A549 (cell line): ENCODE measurements at regions not wholly inside any gene's neighbourhood (a gene's known extent, or its start where the extent isn't known, plus 50 kb on each side); places are given as distances from the start of the nearest gene placed in this dataset.

ENCODE experiments used
- ATAC-seq, 2 experiments: fragments of 200-7000 bp in 1 of 2; fragments of >200 bp in 1 of 2; cut with Nextera tagmentation in 1 of 2; cut with Tn5 transposase in 1 of 2; 3 replicates each; pipeline versions ENCODE4 v1.8.0 to v1.9.1; 2018 to 2020; ENCODE audit warnings: mild to moderate bottlenecking in 1 of 2, moderate library complexity in 1 of 2
- CTCF ChIA-PET: fragments of 300-600 bp; sonication (Branson Sonifier 250); formaldehyde crosslinking; extraction: SDS; loops from one replicate; lab custom pipeline; 2021; ENCODE audit warnings: antibody characterized with exemption, inconsistent platforms; lab: Yijun Ruan, JAX
- POLR2A ChIA-PET: fragments of 350-600 bp; formaldehyde crosslinking; extraction: SDS; loops from one replicate; lab custom pipeline; 2021; ENCODE audit warnings: antibody characterized with exemption, inconsistent platforms; lab: Yijun Ruan, JAX
- DNase-seq, 2 experiments: peaks; one replicate each; pipeline versions ENCODE4 v3.0.0 to v3.0.0-alpha.2; 2011 to 2016; ENCODE audit warnings: low read depth in 1 of 2, low spot score in 1 of 2
- FAIRE-seq: peaks from 2 replicates; lab custom pipeline; 2011; peaks lifted over from hg19 to GRCh38; lab: Jason Lieb, UNC
- H3K27ac ChIP-seq, 2 experiments: fragments of >200 bp; sonication (Bioruptor Twin); formaldehyde crosslinking; 3 replicates each; pipeline ENCODE4 v1.5.1; 2016 to 2017
- H3K4me1 ChIP-seq: fragments of >200 bp; sonication (Bioruptor Twin); formaldehyde crosslinking; 3 replicates; pipeline ENCODE4 v1.6.1; 2016
- H3K4me2 ChIP-seq: fragments of >200 bp; sonication (Bioruptor Twin); formaldehyde crosslinking; 3 replicates; pipeline ENCODE4 v1.6.1; 2016
- H3K4me3 ChIP-seq: fragments of >200 bp; sonication (Bioruptor Twin); formaldehyde crosslinking; 3 replicates; pipeline ENCODE4 v1.5.1; 2016
- H3K9me3 ChIP-seq: fragments of >200 bp; sonication (Bioruptor Twin); formaldehyde crosslinking; 3 replicates; pipeline ENCODE4 v1.6.1; 2016
- ATOH8 ChIP-seq: fragments of 250-450 bp; sonication (Bioruptor Pico); IDR thresholded peaks from 2 replicates; pipeline ENCODE4 v1.5.0; 2020; ENCODE audit warnings: low read depth, mild to moderate bottlenecking, moderate library complexity
- CBX2 ChIP-seq: fragments of 200-600 bp; sonication (generic); IDR thresholded peaks from 2 replicates; pipeline ENCODE4 v1.6.1; 2016; ENCODE audit warnings: low read depth, mild to moderate bottlenecking, borderline replicate concordance
- CBX8 ChIP-seq: fragments of 200-600 bp; sonication (generic); IDR thresholded peaks from 2 replicates; pipeline ENCODE4 v1.6.1; 2016
- CEBPB ChIP-seq, 2 experiments: fragments of >200 bp in 1 of 2; sonication (Bioruptor Twin) in 1 of 2; formaldehyde crosslinking in 1 of 2; IDR thresholded peaks; 2 replicates each; pipeline ENCODE4 v1.6.1; 2012 to 2016
- CHD2 ChIP-seq: fragments of 150-350 bp; IDR thresholded peaks from 2 replicates; pipeline ENCODE4 v1.6.1; 2014; ENCODE audit warnings: low read length; ENCODE audit not compliant: partially characterized antibody
- CHD4 ChIP-seq: fragments of 200-600 bp; sonication (generic); IDR thresholded peaks from 2 replicates; pipeline ENCODE4 v1.6.1; 2016; ENCODE audit warnings: antibody characterized with exemption, mild to moderate bottlenecking, borderline replicate concordance
- E2F6 ChIP-seq: IDR thresholded peaks from 2 replicates; pipeline ENCODE4 v1.6.1; 2012; ENCODE audit warnings: low read depth, borderline replicate concordance
- EHMT2 ChIP-seq: fragments of 200-600 bp; sonication (generic); IDR thresholded peaks from 2 replicates; pipeline ENCODE4 v1.6.1; 2016; ENCODE audit warnings: antibody characterized with exemption, low read depth, mild to moderate bottlenecking, moderate library complexity
- ESRRA ChIP-seq: fragments of 150-350 bp; IDR thresholded peaks from 2 replicates; pipeline ENCODE4 v1.6.1; 2014; ENCODE audit warnings: mild to moderate bottlenecking, low read length, borderline replicate concordance
- FOSL2 ChIP-seq, 2 experiments: fragments of 450-650 bp in 1 of 2; fragments of >200 bp in 1 of 2; sonication (Bioruptor Twin) in 1 of 2; formaldehyde crosslinking; IDR thresholded peaks; 2 replicates each; pipeline versions ENCODE4 v1.5.0 to v1.6.1; 2016 to 2020; ENCODE audit warnings: mild to moderate bottlenecking in 1 of 2, moderate library complexity in 1 of 2
- FOXS1 ChIP-seq: fragments of 250-450 bp; sonication (Bioruptor Pico); IDR thresholded peaks from 2 replicates; pipeline ENCODE4 v1.5.0; 2020; ENCODE audit warnings: mild to moderate bottlenecking, moderate library complexity
- HMGXB4 ChIP-seq: fragments of 250-450 bp; sonication (Bioruptor Pico); IDR thresholded peaks from 2 replicates; pipeline ENCODE4 v1.5.0; 2021; ENCODE audit warnings: mild to moderate bottlenecking, moderate library complexity, borderline replicate concordance
- HOXB13 ChIP-seq: fragments of 250-450 bp; sonication (Bioruptor Pico); IDR thresholded peaks from 2 replicates; pipeline ENCODE4 v1.5.0; 2020; ENCODE audit warnings: low read depth, mild to moderate bottlenecking, moderate library complexity
- HOXB5 ChIP-seq: fragments of 250-450 bp; sonication (Bioruptor Pico); IDR thresholded peaks from 2 replicates; pipeline ENCODE4 v1.5.0; 2020; ENCODE audit warnings: mild to moderate bottlenecking, moderate library complexity
- JUN ChIP-seq, 2 experiments: fragments of >200 bp; sonication (Bioruptor Twin); formaldehyde crosslinking; IDR thresholded peaks; 2 replicates in 1 of 2; 3 replicates in 1 of 2; pipeline ENCODE4 v1.6.1; 2016 to 2017
- JUNB ChIP-seq: fragments of >200 bp; sonication (Bioruptor Twin); formaldehyde crosslinking; IDR thresholded peaks from 2 replicates; pipeline ENCODE4 v1.6.1; 2016
- KDM5A ChIP-seq: fragments of 200-600 bp; sonication (generic); IDR thresholded peaks from 2 replicates; pipeline ENCODE4 v1.6.1; 2016; ENCODE audit warnings: antibody characterized with exemption, mild to moderate bottlenecking
- NFE2L2 ChIP-seq: fragments of 150-350 bp; conservative IDR thresholded peaks from 2 replicates; pipeline ENCODE4 v1.6.1; 2014; ENCODE audit warnings: low read length
- POLR2AphosphoS2 ChIP-seq: conservative IDR thresholded peaks from 2 replicates; pipeline ENCODE4 v1.6.1; 2012; ENCODE audit warnings: low read length, improper control_type of control experiment, inconsistent platforms
- RARB ChIP-seq: fragments of 250-450 bp; sonication (Bioruptor Pico); IDR thresholded peaks from 2 replicates; pipeline ENCODE4 v1.8.0; 2021; ENCODE audit warnings: mild to moderate bottlenecking, moderate library complexity
- RCOR1 ChIP-seq: fragments of 150-350 bp; IDR thresholded peaks from 2 replicates; pipeline ENCODE4 v1.6.1; 2014; ENCODE audit warnings: antibody characterized with exemption, low read length, low read depth
- RNF2 ChIP-seq: fragments of 200-600 bp; sonication (generic); IDR thresholded peaks from 2 replicates; pipeline ENCODE4 v1.6.1; 2016; ENCODE audit warnings: low read depth, mild to moderate bottlenecking, antibody characterized with exemption, moderate library complexity, borderline replicate concordance
- TFCP2L1 ChIP-seq: fragments of 250-450 bp; sonication (Bioruptor Pico); IDR thresholded peaks from 2 replicates; pipeline ENCODE4 v1.5.0; 2021; ENCODE audit warnings: mild to moderate bottlenecking
- TP53 ChIP-seq: fragments of 250-450 bp; sonication (Bioruptor Pico); IDR thresholded peaks from 2 replicates; pipeline ENCODE4 v1.5.0; 2021; ENCODE audit warnings: mild to moderate bottlenecking, moderate library complexity
- ZFP36 ChIP-seq: fragments of 450-650 bp; IDR thresholded peaks from 2 replicates; pipeline ENCODE4 v1.6.1; 2014; ENCODE audit warnings: borderline replicate concordance; ENCODE audit not compliant: partially characterized antibody
- ZSCAN20 ChIP-seq: fragments of 250-450 bp; sonication (Bioruptor Pico); IDR thresholded peaks from 2 replicates; pipeline ENCODE4 v1.8.0; 2022; ENCODE audit warnings: mild to moderate bottlenecking, moderate library complexity
- WGBS: methylation state at CpG from one replicate; pipeline ENCODE4 v1.1.6; 2017; ENCODE audit errors: missing lambda C conversion rate; 5-methylcytosine and 5-hydroxymethylcytosine counted together

- Histone ChIP-seq H3K4me2 (no peak overlapping the region), H3K9me3 (no peaks in the 10 kb centered on the region), H3K4me1 (no peaks in the 10 kb centered on the region)
- no peak for ATAC-seq
- no peak for FAIRE-seq
- WGBS, result 62% methylated on average over 3 of the region's 3 CpGs
- POLR2A ChIA-PET, result no interaction called here
- TF ChIP-seq ZSCAN20, result no peak
- no peak for TF ChIP-seq ESRRA
- no peak for TF ChIP-seq ZFP36
- TF ChIP-seq ATOH8 (CRISPR knock-in tag), result no peak
- no peak for TF ChIP-seq FOXS1 (CRISPR knock-in tag)
- no peak for TF ChIP-seq JUN (IDR thresholded peaks at IDR 0.05)
- no peak for TF ChIP-seq HOXB5
- TF ChIP-seq E2F6, result no peak
- TF ChIP-seq EHMT2, result no peak
- TF ChIP-seq, all 56 proteins: peak for 0
- CTCF ChIA-PET, result no interaction called here
- H3K27ac ChIP-seq, result no peak overlapping the region
- no peak overlapping the region for H3K4me3 ChIP-seq
- DNase-seq, result no peak
Measured at GRCh38 chr21:14838400-14838799, 226.4 kb downstream of the NRIP1 start.

GRCh38 chr21:14836950-14837349 is 227.8 kb downstream of the NRIP1 start:
- Histone ChIP-seq H3K4me1 (no peaks in the 10 kb centered on the region), H3K27ac (no peak overlapping the region), H3K4me3 (no peak overlapping the region), H3K9me3 (no peaks in the 10 kb centered on the region), H3K4me2 (no peak overlapping the region)
- POLR2A ChIA-PET, result no interaction called here
- DNase-seq (no peak), FAIRE-seq (no peak), ATAC-seq (no peak)
- WGBS, result 70% methylated on average over 1 of the region's 1 CpG
- CTCF ChIA-PET, result no interaction called here
- TF ChIP-seq RCOR1 (no peak), RARB (CRISPR knock-in tag) (no peak), CBX2 (no peak), RNF2 (no peak), POLR2AphosphoS2 (no peak), CEBPB (IDR thresholded peaks at IDR 0.05) (no peak), CBX8 (no peak), HMGXB4 (CRISPR knock-in tag) (no peak), JUN (IDR thresholded peaks at IDR 0.05) (no peak), ZSCAN20 (no peak), NFE2L2 (no peak), FOSL2 (IDR thresholded peaks at IDR 0.05) (no peak), FOSL2 (CRISPR knock-in tag; IDR thresholded peaks at IDR 0.05) (no peak), JUNB (no peak), HOXB13 (CRISPR knock-in tag) (no peak), CHD2 (no peak), TFCP2L1 (CRISPR knock-in tag) (no peak), CHD4 (no peak), TP53 (CRISPR knock-in tag) (no peak), KDM5A (no peak)
- TF ChIP-seq, all 56 proteins: peak for 0
